ENCODE measurements at regions not wholly inside any gene's neighbourhood (a gene's known extent, or its start where the extent isn't known, plus 50 kb on each side); places are given as distances from the start of the nearest gene placed in this dataset.

DNA sequence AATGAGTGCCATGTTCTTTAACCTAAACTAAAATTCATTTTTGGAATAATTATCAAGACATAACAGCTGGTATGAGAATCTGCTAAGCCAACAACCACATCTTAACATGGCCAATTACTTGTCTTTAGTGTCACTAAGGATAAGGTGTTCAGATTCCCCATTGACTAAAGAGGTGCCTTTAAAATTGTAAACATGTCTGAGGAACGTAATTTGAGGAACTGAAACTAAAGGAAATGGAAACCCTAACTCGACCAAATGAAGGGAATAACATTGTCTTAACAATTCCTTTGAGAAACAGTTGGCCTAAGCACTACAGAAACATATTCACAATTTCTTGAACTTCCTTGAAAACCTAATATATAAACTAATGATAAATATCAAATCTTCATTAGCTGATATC, 355.4 kb upstream of the GULP1 start:
- Histone ChIP-seq H2AK5ac (ENCODE audit: low read depth, low read length) (no peak overlapping the region), H2BK120ac (ENCODE audit: low read depth, low read length) (no peak overlapping the region), H2BK15ac (ENCODE audit: low read depth, low read length) (no peak overlapping the region), H3K4ac (ENCODE audit: low read depth, low read length) (no peak overlapping the region), H4K91ac (ENCODE audit: insufficient read depth, low read depth, low read length) (no peak overlapping the region), H2AFZ (replicated peaks; ENCODE audit: low read length, poor library complexity) (no peak overlapping the region), H3K36me3 (ENCODE audit: control insufficient read depth, insufficient read depth, low read length) (no peaks in the 10 kb centered on the region), H3K79me1 (ENCODE audit: low read depth in 1 of 2, low read length in 2 of 2) (no peaks in the 10 kb centered on the region), H3K23ac (ENCODE audit: low read depth, low read length) (no peak overlapping the region), H3K14ac (replicated peaks; ENCODE audit: low read depth, low read length) (no peak overlapping the region), H3K4me3 (ENCODE audit: insufficient read depth, low read depth, low read length) (no peak overlapping the region), H4K5ac (ENCODE audit: low read depth, low read length) (no peak overlapping the region), H2AK9ac (replicated peaks; ENCODE audit: low read depth, low read length, poor library complexity) (no peak overlapping the region), H3K27ac (ENCODE audit: insufficient read depth, low read length) (no peak overlapping the region), H3K4me2 (ENCODE audit: low read depth, low read length) (peak overlapping the region; percentile 30; the same call in 1 of the 2 replicates), H3K9me1 (ENCODE audit: insufficient read depth, low read length) (no peaks in the 10 kb centered on the region), H2BK20ac (ENCODE audit: low read depth, low read length) (no peak overlapping the region), H4K8ac (ENCODE audit: low read depth in 2 of 2, low read length in 2 of 2) (no peak overlapping the region), H3K4me1 (ENCODE audit: control insufficient read depth, insufficient read depth, low read length) (no peaks in the 10 kb centered on the region), H3K9me3 (ENCODE audit: control insufficient read depth, insufficient read depth, low read length) (no peaks in the 10 kb centered on the region), H3K56ac (ENCODE audit: extremely low read depth, insufficient read depth, low read length) (no peak overlapping the region), H3K27me3 (ENCODE audit: control insufficient read depth, insufficient read depth, low read length) (peaks cover 2% of the 10 kb centered on the region), H3K18ac (ENCODE audit: low read depth, low read length) (no peak overlapping the region), H4K20me1 (ENCODE audit: insufficient read depth, low read length) (no peaks in the 10 kb centered on the region), H2BK5ac (ENCODE audit: low read depth, low read length, poor library complexity, severe bottlenecking) (no peak overlapping the region), H3K9ac (ENCODE audit: low read depth, low read length) (no peak overlapping the region)
- WGBS, 2 experiments (ENCODE audit: extremely low coverage in 2 of 2, insufficient read length in 1 of 2): no CpG with 5 or more reads among the region's 2 CpGs
- ATAC-seq (ENCODE audit: low read depth) (no peak), DNase-seq (no peak)
- CTCF ChIA-PET: interaction anchor here (1.3 kb wide), 1 partner anchor 9 kb away, joined by 3 read pairs; no protein-coding TSS in a partner anchor
- in situ Hi-C loops (cut with MboI; ENCODE audit: low sequenced_read_pairs): no loop called here
- TF ChIP-seq ELK1 (IDR thresholded peaks at IDR 0.05; ENCODE audit: borderline replicate concordance, low read depth, low read length): no peak
- no peak for TF ChIP-seq RAD21 (IDR thresholded peaks at IDR 0.05; ENCODE audit: low read length)
- no peak for TF ChIP-seq SMC3 (IDR thresholded peaks at IDR 0.05; ENCODE audit: low read depth, low read length)
- no peak for TF ChIP-seq CHD1 (IDR thresholded peaks at IDR 0.05; ENCODE audit: low read depth, low read length)
- TF ChIP-seq BHLHE40 (IDR thresholded peaks at IDR 0.05; ENCODE audit: low read depth, low read length): no peak
- TF ChIP-seq, protein P1, sequence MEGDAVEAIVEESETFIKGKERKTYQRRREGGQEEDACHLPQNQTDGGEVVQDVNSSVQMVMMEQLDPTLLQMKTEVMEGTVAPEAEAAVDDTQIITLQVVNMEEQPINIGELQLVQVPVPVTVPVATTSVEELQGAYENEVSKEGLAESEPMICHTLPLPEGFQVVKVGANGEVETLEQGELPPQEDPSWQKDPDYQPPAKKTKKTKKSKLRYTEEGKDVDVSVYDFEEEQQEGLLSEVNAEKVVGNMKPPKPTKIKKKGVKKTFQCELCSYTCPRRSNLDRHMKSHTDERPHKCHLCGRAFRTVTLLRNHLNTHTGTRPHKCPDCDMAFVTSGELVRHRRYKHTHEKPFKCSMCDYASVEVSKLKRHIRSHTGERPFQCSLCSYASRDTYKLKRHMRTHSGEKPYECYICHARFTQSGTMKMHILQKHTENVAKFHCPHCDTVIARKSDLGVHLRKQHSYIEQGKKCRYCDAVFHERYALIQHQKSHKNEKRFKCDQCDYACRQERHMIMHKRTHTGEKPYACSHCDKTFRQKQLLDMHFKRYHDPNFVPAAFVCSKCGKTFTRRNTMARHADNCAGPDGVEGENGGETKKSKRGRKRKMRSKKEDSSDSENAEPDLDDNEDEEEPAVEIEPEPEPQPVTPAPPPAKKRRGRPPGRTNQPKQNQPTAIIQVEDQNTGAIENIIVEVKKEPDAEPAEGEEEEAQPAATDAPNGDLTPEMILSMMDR (conservative IDR thresholded peaks at IDR 0.05; ENCODE audit: low read depth, low read length): no peak
- no peak for TF ChIP-seq RFX5 (IDR thresholded peaks at IDR 0.05; ENCODE audit: low read depth, low read length)
- no peak for TF ChIP-seq MAZ (IDR thresholded peaks at IDR 0.05; ENCODE audit: borderline replicate concordance, low read depth, low read length)
- TF ChIP-seq, protein P2, sequence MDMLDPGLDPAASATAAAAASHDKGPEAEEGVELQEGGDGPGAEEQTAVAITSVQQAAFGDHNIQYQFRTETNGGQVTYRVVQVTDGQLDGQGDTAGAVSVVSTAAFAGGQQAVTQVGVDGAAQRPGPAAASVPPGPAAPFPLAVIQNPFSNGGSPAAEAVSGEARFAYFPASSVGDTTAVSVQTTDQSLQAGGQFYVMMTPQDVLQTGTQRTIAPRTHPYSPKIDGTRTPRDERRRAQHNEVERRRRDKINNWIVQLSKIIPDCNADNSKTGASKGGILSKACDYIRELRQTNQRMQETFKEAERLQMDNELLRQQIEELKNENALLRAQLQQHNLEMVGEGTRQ (IDR thresholded peaks at IDR 0.05; ENCODE audit: low read depth, low read length): no peak
- no peak for TF ChIP-seq MAFK (IDR thresholded peaks at IDR 0.05; ENCODE audit: low read depth, low read length)
- no peak for TF ChIP-seq RCOR1 (IDR thresholded peaks at IDR 0.05; ENCODE audit: insufficient replicate concordance, low read length)
- no peak for TF ChIP-seq CEBPB (IDR thresholded peaks at IDR 0.05; ENCODE audit: low read depth, low read length)
- TF ChIP-seq NFE2L2 (IDR thresholded peaks at IDR 0.05; ENCODE audit: low read depth, low read length): no peak
- POLR2A ChIA-PET (ENCODE audit: unreplicated experiment): no interaction called here
- dilution Hi-C loops (cut with HindIII; ENCODE audit: low sequenced_read_pairs, unreplicated experiment): no loop called here
- intact Hi-C loops (cut with micrococcal nuclease): no loop called here
- no TSS peak for BruUV-seq (replicated peaks)
